WTC11 (cell line): ENCODE measurements at regions not wholly inside any gene's neighbourhood (a gene's known extent, or its start where the extent isn't known, plus 50 kb on each side); places are given as distances from the start of the nearest gene placed in this dataset.

ENCODE experiments used
- ATF6 ChIP-seq: sonication (generic); formaldehyde crosslinking; IDR thresholded peaks from 2 replicates; pipeline ENCODE4 v1.8.1; 2023; ENCODE audit warnings: mild to moderate bottlenecking, missing genetic modification reagents
- CTCF ChIP-seq: fragments of 200-600 bp; IDR thresholded peaks from 2 replicates; pipeline ENCODE4 v1.8.0; 2022; ENCODE audit warnings: antibody characterized with exemption
- ESRRA ChIP-seq: sonication (generic); formaldehyde crosslinking; IDR thresholded peaks from 2 replicates; pipeline ENCODE4 v1.8.1; 2022; ENCODE audit warnings: mild to moderate bottlenecking, missing genetic modification reagents, borderline replicate concordance
- FOXJ3 ChIP-seq: sonication (generic); formaldehyde crosslinking; IDR thresholded peaks from 2 replicates; pipeline ENCODE4 v1.9.0; 2021; ENCODE audit warnings: missing genetic modification reagents, mild to moderate bottlenecking, borderline replicate concordance
- FOXP1 ChIP-seq: sonication (generic); formaldehyde crosslinking; IDR thresholded peaks from 2 replicates; pipeline ENCODE4 v1.8.0; 2022; ENCODE audit warnings: missing genetic modification reagents, mild to moderate bottlenecking, moderate library complexity, borderline replicate concordance
- FOXP4 ChIP-seq: sonication (generic); formaldehyde crosslinking; IDR thresholded peaks from 2 replicates; pipeline ENCODE4 v1.8.0; 2022; ENCODE audit warnings: mild to moderate bottlenecking, missing genetic modification reagents
- HMGXB4 ChIP-seq: sonication (generic); formaldehyde crosslinking; IDR thresholded peaks from 2 replicates; pipeline ENCODE4 v1.8.1; 2023; ENCODE audit warnings: mild to moderate bottlenecking, moderate library complexity, missing genetic modification reagents
- MAX ChIP-seq: sonication (generic); formaldehyde crosslinking; IDR thresholded peaks from 2 replicates; pipeline ENCODE4 v1.8.0; 2022; ENCODE audit warnings: mild to moderate bottlenecking, missing genetic modification reagents
- PREB ChIP-seq: sonication (generic); formaldehyde crosslinking; IDR thresholded peaks from 2 replicates; pipeline ENCODE4 v1.8.1; 2022; ENCODE audit warnings: mild to moderate bottlenecking, missing genetic modification reagents, moderate library complexity, borderline replicate concordance
- SP1 ChIP-seq: sonication (generic); formaldehyde crosslinking; conservative IDR thresholded peaks from 2 replicates; pipeline ENCODE4 v1.8.1; 2022; ENCODE audit warnings: missing genetic modification reagents
- ZBTB21 ChIP-seq: sonication (generic); formaldehyde crosslinking; IDR thresholded peaks from 2 replicates; pipeline ENCODE4 v1.8.1; 2023; ENCODE audit warnings: mild to moderate bottlenecking, missing genetic modification reagents, borderline replicate concordance
- ZNF138 ChIP-seq: sonication (generic); formaldehyde crosslinking; conservative IDR thresholded peaks from 2 replicates; pipeline ENCODE4 v1.8.1; 2022; ENCODE audit warnings: mild to moderate bottlenecking, moderate library complexity, missing genetic modification reagents
- ZNF263 ChIP-seq: sonication (generic); formaldehyde crosslinking; IDR thresholded peaks from 2 replicates; pipeline ENCODE4 v1.8.1; 2022; ENCODE audit warnings: low read depth, mild to moderate bottlenecking, moderate library complexity, missing genetic modification reagents
- ZNF425 ChIP-seq: fragments of 250-450 bp; sonication (Bioruptor Pico); conservative IDR thresholded peaks from 2 replicates; pipeline ENCODE4 v1.9.0; 2021; ENCODE audit warnings: mild to moderate bottlenecking

GRCh38 chr7:159205833-159206232 lies 61.2 kb upstream of the VIPR2 start:
- TF ChIP-seq CTCF (no peak), FOXP1 (CRISPR knock-in tag) (no peak), ZNF425 (no peak), HMGXB4 (CRISPR knock-in tag) (no peak), MAX (CRISPR knock-in tag) (no peak), ZBTB21 (CRISPR knock-in tag) (no peak), ZNF138 (no peak), PREB (CRISPR knock-in tag) (no peak), SP1 (CRISPR knock-in tag) (no peak), ZNF263 (CRISPR knock-in tag) (no peak), ATF6 (CRISPR knock-in tag) (no peak), ESRRA (CRISPR knock-in tag) (no peak), FOXJ3 (no peak), FOXP4 (CRISPR knock-in tag) (no peak)
